ENCODE measurements at regions not wholly inside any gene's neighbourhood (a gene's known extent, or its start where the extent isn't known, plus 50 kb on each side); places are given as distances from the start of the nearest gene placed in this dataset.

DNA sequence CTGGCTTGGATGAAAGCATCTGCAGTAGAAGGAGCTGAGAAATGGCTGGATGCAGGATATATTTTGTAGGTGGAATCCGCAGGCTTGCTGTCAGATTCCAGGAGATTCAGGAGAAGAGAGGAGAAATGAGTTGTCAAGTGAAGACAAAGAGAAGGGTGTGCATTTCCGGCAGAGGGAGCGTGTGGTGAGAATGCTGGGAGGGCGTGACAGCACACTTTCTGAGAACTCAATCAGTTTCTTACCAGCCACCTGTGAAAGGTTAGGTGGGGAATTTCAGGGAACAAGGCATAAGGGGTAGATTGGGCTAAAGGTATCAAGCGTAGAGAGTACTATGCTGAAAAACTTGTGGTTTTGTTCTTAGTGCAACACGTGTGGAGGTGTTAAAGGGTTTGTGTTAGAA is 199.3 kb upstream of the ANKH start:
- TF ChIP-seq, protein P1, sequence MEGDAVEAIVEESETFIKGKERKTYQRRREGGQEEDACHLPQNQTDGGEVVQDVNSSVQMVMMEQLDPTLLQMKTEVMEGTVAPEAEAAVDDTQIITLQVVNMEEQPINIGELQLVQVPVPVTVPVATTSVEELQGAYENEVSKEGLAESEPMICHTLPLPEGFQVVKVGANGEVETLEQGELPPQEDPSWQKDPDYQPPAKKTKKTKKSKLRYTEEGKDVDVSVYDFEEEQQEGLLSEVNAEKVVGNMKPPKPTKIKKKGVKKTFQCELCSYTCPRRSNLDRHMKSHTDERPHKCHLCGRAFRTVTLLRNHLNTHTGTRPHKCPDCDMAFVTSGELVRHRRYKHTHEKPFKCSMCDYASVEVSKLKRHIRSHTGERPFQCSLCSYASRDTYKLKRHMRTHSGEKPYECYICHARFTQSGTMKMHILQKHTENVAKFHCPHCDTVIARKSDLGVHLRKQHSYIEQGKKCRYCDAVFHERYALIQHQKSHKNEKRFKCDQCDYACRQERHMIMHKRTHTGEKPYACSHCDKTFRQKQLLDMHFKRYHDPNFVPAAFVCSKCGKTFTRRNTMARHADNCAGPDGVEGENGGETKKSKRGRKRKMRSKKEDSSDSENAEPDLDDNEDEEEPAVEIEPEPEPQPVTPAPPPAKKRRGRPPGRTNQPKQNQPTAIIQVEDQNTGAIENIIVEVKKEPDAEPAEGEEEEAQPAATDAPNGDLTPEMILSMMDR (IDR thresholded peaks at IDR 0.05; ENCODE audit: low read depth, low read length): no peak
- no peak for TF ChIP-seq EZH2phosphoT487 (IDR thresholded peaks at IDR 0.05; ENCODE audit: low read depth)

Measured in OCI-LY3 (cell line).